Tibial nerve (tissue), 4 donors: ENCODE measurements at regions not wholly inside any gene's neighbourhood (a gene's known extent, or its start where the extent isn't known, plus 50 kb on each side); places are given as distances from the start of the nearest gene placed in this dataset.

ENCODE experiments used
- DNase-seq, 2 donors: peaks; one replicate each; pipeline ENCODE4 v3.0.0-alpha.2; 2019; ENCODE audit warnings: low spot score in 2 of 2
- H3K27ac ChIP-seq, 4 donors: fragments of 200-600 bp; sonication (generic) in 3 of 4; one replicate each; pipeline ENCODE4 v1.5.1; 2017 to 2019; ENCODE audit warnings: mild to moderate bottlenecking in 1 of 4
- H3K27me3 ChIP-seq, 2 donors: fragments of 200-600 bp; sonication (generic) in 1 of 2; one replicate each; pipeline versions ENCODE4 v1.5.1 to v1.6.0; 2017 to 2019
- H3K36me3 ChIP-seq, 3 donors: fragments of 200-600 bp; sonication (generic); one replicate each; pipeline ENCODE4 v1.5.1; 2018 to 2019
- H3K4me1 ChIP-seq, 4 donors: fragments of 200-600 bp; sonication (generic) in 3 of 4; one replicate each; pipeline ENCODE4 v1.5.1; 2017 to 2019
- H3K4me3 ChIP-seq, 4 donors: fragments of 200-600 bp; sonication (generic) in 3 of 4; one replicate each; pipeline ENCODE4 v1.5.1; 2017 to 2019; ENCODE audit warnings: mild to moderate bottlenecking in 1 of 4, moderate library complexity in 1 of 4
- H3K9me3 ChIP-seq, 4 donors: fragments of 200-600 bp; sonication (generic) in 3 of 4; one replicate each; pipeline ENCODE4 v1.5.1; 2017 to 2019
- CTCF ChIP-seq, 5 experiments: fragments of 200-600 bp in 3 of 5; fragments of 450-650 bp in 2 of 5; sonication (generic) in 3 of 5; IDR thresholded peaks; one replicate each; pipeline ENCODE4 v1.5.1; 2016 to 2019; ENCODE audit warnings: antibody characterized with exemption in 5 of 5, mild to moderate bottlenecking in 3 of 5, moderate library complexity in 2 of 5
- EP300 ChIP-seq, 2 donors: sonication (generic); formaldehyde crosslinking; IDR thresholded peaks; one replicate each; pipeline ENCODE4 v1.6.1; 2017; ENCODE audit warnings: antibody characterized with exemption in 2 of 2, mild to moderate bottlenecking in 1 of 2
- POLR2A ChIP-seq, 2 donors: fragments of 450-650 bp; IDR thresholded peaks; one replicate each; pipeline ENCODE4 v1.6.1; 2017; ENCODE audit warnings: antibody characterized with exemption in 2 of 2, mild to moderate bottlenecking in 2 of 2, moderate library complexity in 2 of 2
- WGBS, 2 donors: methylation state at CpG; one replicate each; pipeline ENCODE4 v1.1.5; 2018; 5-methylcytosine and 5-hydroxymethylcytosine counted together

- TF ChIP-seq POLR2A (IDR thresholded peaks at IDR 0.05): no peak
- no peak for TF ChIP-seq EP300 (IDR thresholded peaks at IDR 0.05)
- no peak for TF ChIP-seq CTCF (IDR thresholded peaks at IDR 0.05)
- DNase-seq: no peak
- Histone ChIP-seq H3K9me3 (no peaks in the 10 kb centered on the region), H3K36me3 (no peaks in the 10 kb centered on the region), H3K27ac (no peak overlapping the region), H3K4me1 (no peaks in the 10 kb centered on the region), H3K27me3 (no peaks in the 10 kb centered on the region), H3K4me3 (no peak overlapping the region)
- 89 to 98% methylated on average over 2 of the region's 2 CpGs for WGBS, 2 donors
These were observed 343.4 kb upstream of the SALL3 start for GRCh38 chr18:78636260-78636659.

GRCh38 chr18:78637442-78638402 is 341.9 kb upstream of the SALL3 start:
- no peaks in the 10 kb centered on the region for H3K27me3 ChIP-seq
- no peaks in the 10 kb centered on the region for H3K9me3 ChIP-seq
- H3K27ac ChIP-seq: no peak overlapping the region
- WGBS, 2 donors: 92% methylated on average over 67 to 69 of the region's 70 CpGs
- no peak for DNase-seq
- no peak for TF ChIP-seq CTCF (IDR thresholded peaks at IDR 0.05)
- no peak for TF ChIP-seq POLR2A (IDR thresholded peaks at IDR 0.05)
- TF ChIP-seq EP300 (IDR thresholded peaks at IDR 0.05): no peak
- H3K36me3 ChIP-seq: no peaks in the 10 kb centered on the region
- no peaks in the 10 kb centered on the region for H3K4me1 ChIP-seq
- no peak overlapping the region for H3K4me3 ChIP-seq

GRCh38 chr18:78639006-78639950 is 340.3 kb upstream of the SALL3 start:
- no peak overlapping the region for H3K4me3 ChIP-seq
- no peaks in the 10 kb centered on the region for H3K4me1 ChIP-seq
- TF ChIP-seq POLR2A (IDR thresholded peaks at IDR 0.05) (no peak), EP300 (IDR thresholded peaks at IDR 0.05) (no peak), CTCF (IDR thresholded peaks at IDR 0.05) (no peak)
- 66 to 67% methylated on average over 22 to 23 of the region's 23 CpGs for WGBS, 2 donors
- no peak for DNase-seq
- H3K27ac ChIP-seq: no peak overlapping the region
- no peaks in the 10 kb centered on the region for H3K27me3 ChIP-seq
- no peaks in the 10 kb centered on the region for H3K36me3 ChIP-seq
- no peaks in the 10 kb centered on the region for H3K9me3 ChIP-seq

- no peaks in the 10 kb centered on the region for H3K4me1 ChIP-seq
- no peak for TF ChIP-seq POLR2A (IDR thresholded peaks at IDR 0.05)
- no peak for TF ChIP-seq CTCF (IDR thresholded peaks at IDR 0.05)
- no peak for TF ChIP-seq EP300 (IDR thresholded peaks at IDR 0.05)
- H3K27me3 ChIP-seq: no peaks in the 10 kb centered on the region
- WGBS, 2 donors: 82 to 83% methylated on average over 8 of the region's 8 CpGs
- H3K27ac ChIP-seq: no peak overlapping the region
- no peak for DNase-seq
- no peaks in the 10 kb centered on the region for H3K36me3 ChIP-seq
- H3K4me3 ChIP-seq: no peak overlapping the region
- no peaks in the 10 kb centered on the region for H3K9me3 ChIP-seq
These were observed 339.2 kb upstream of the SALL3 start for GRCh38 chr18:78640246-78640995.
